Gastrocnemius medialis (tissue), 4 donors: ENCODE measurements at regions not wholly inside any gene's neighbourhood (a gene's known extent, or its start where the extent isn't known, plus 50 kb on each side); places are given as distances from the start of the nearest gene placed in this dataset.

Source experiments
- POLR2A ChIP-seq, 2 donors: fragments of 450-650 bp; IDR thresholded peaks; one replicate each; pipeline ENCODE4 v1.6.1; 2017; ENCODE audit warnings: antibody characterized with exemption in 2 of 2, mild to moderate bottlenecking in 2 of 2, moderate library complexity in 2 of 2
- TF ChIP-seq, protein P1 (sequence below), 5 experiments: fragments of 450-650 bp in 3 of 5; fragments of 200-600 bp in 2 of 5; sonication (generic) in 2 of 5; IDR thresholded peaks in 4 of 5; conservative IDR thresholded peaks in 1 of 5; 1 replicate in 4 of 5; 2 replicates in 1 of 5; pipeline ENCODE4 v1.5.1; 2016 to 2019; ENCODE audit warnings: antibody characterized with exemption in 5 of 5, mild to moderate bottlenecking in 3 of 5, moderate library complexity in 3 of 5

DNA sequence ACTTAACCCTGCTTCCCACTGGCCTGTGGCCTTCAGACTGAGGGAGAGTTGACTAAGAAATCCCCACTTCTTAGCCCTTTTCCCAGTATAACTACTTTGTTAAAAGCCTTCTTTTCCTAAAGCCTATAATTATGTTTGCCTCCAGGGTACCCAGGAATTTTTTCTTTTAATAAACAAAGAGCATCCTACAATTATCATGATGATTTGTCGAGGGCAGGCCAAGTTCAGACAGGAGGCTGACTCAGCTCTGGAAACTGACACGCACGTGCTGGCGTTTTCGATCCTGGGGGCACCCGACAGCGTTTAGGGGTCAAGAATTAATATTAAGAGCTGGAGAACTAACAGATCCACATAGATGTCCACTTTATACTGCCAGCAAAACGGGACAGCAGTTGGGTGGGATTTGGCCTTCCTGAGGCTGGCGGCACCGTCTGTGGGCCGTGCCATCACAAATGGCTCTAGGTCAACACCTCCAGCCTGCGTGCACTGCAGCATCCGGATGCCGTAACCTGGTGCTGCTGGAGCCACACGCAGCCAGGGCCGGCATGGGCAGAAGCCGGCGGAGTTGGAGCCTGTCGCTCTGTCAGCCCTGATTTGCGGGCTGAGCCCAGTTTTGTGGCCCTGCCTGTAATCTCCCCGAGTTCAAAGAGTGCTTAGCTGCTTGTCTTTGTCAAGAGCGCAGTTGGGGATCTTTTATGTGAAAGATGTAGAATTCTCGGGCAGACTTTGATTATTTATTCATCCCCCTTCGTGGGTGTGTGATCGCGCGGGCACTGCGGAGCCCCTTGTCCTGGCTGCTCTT lies 191.0 kb downstream of the GLI2 start:
- TF ChIP-seq, protein P1, sequence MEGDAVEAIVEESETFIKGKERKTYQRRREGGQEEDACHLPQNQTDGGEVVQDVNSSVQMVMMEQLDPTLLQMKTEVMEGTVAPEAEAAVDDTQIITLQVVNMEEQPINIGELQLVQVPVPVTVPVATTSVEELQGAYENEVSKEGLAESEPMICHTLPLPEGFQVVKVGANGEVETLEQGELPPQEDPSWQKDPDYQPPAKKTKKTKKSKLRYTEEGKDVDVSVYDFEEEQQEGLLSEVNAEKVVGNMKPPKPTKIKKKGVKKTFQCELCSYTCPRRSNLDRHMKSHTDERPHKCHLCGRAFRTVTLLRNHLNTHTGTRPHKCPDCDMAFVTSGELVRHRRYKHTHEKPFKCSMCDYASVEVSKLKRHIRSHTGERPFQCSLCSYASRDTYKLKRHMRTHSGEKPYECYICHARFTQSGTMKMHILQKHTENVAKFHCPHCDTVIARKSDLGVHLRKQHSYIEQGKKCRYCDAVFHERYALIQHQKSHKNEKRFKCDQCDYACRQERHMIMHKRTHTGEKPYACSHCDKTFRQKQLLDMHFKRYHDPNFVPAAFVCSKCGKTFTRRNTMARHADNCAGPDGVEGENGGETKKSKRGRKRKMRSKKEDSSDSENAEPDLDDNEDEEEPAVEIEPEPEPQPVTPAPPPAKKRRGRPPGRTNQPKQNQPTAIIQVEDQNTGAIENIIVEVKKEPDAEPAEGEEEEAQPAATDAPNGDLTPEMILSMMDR (IDR thresholded peaks at IDR 0.05 in 4 of 5, conservative IDR thresholded peaks at IDR 0.05 in 1 of 5): no peak
- no peak for TF ChIP-seq POLR2A (IDR thresholded peaks at IDR 0.05)
